ENCODE measurements at regions not wholly inside any gene's neighbourhood (a gene's known extent, or its start where the extent isn't known, plus 50 kb on each side); places are given as distances from the start of the nearest gene placed in this dataset.
A peak's percentile ranks its signal among the peaks of the same experiment; 100 is the strongest.
"Not testable (repeated sequence)": the region's sequence is repeated elsewhere in the genome, so short reads cannot be mapped to it uniquely, and the experiment has no call there.

GRCh38 chr14:21768116-21768874 is 94.7 kb upstream of the OR4E1 start:
- no peaks in the 10 kb centered on the region for H3K36me3 ChIP-seq
- H3K27ac ChIP-seq, result no peak overlapping the region
- H4K20me1 ChIP-seq, result no peaks in the 10 kb centered on the region
- H3K4me1 ChIP-seq, result no peaks in the 10 kb centered on the region
- no peak overlapping the region for H3K9ac ChIP-seq
- no peaks in the 10 kb centered on the region for H3K27me3 ChIP-seq
- no peak overlapping the region for H3K4me3 ChIP-seq
- peaks cover 6% of the 10 kb centered on the region; the same call in 1 of the 2 replicates for H3K9me3 ChIP-seq
- no peak for TF ChIP-seq Cebpa-rat (IDR thresholded peaks at IDR 0.05)
- no peak overlapping the region for H3K4me2 ChIP-seq

GRCh38 chr14:21760360-21760759 is 86.7 kb upstream of the OR4E1 start:
- H3K36me3 ChIP-seq, H3K4me1 ChIP-seq, H3K4me2 ChIP-seq, H3K27me3 ChIP-seq, H3K9me3 ChIP-seq, H4K20me1 ChIP-seq, H3K27ac ChIP-seq, H3K4me3 ChIP-seq, H3K9ac ChIP-seq: not testable (repeated sequence)

- H3K9me3 ChIP-seq, result no peaks in the 10 kb centered on the region
- no peak overlapping the region for H3K9ac ChIP-seq
- no peak overlapping the region for H3K27ac ChIP-seq
- no peak for TF ChIP-seq Cebpa-rat (IDR thresholded peaks at IDR 0.05)
- peaks cover 13% of the 10 kb centered on the region for H3K4me1 ChIP-seq
- H4K20me1 ChIP-seq, result no peaks in the 10 kb centered on the region
- H3K36me3 ChIP-seq, result no peaks in the 10 kb centered on the region
- H3K4me3 ChIP-seq, result no peak overlapping the region
- no peaks in the 10 kb centered on the region for H3K27me3 ChIP-seq
- H3K4me2 ChIP-seq, result peak overlapping the region; percentile 58
Observed at GRCh38 chr14:21749306-21749868, 75.8 kb upstream of the OR4E1 start.

- Histone ChIP-seq H3K4me3 (no peak overlapping the region), H3K27me3 (no peaks in the 10 kb centered on the region), H3K36me3 (no peaks in the 10 kb centered on the region), H3K4me2 (peak overlapping the region; percentile 58), H3K4me1 (peaks cover 13% of the 10 kb centered on the region), H3K27ac (no peak overlapping the region), H3K9ac (no peak overlapping the region), H4K20me1 (no peaks in the 10 kb centered on the region), H3K9me3 (no peaks in the 10 kb centered on the region)
- no peak for TF ChIP-seq Cebpa-rat (IDR thresholded peaks at IDR 0.05)
Observed at GRCh38 chr14:21748869-21749303, 75.3 kb upstream of the OR4E1 start.

- TF ChIP-seq Cebpa-rat (IDR thresholded peaks at IDR 0.05), result no peak
- H3K4me3 ChIP-seq, result no peak overlapping the region
Observed at GRCh38 chr14:21735639-21736307, 62.2 kb upstream of the OR4E1 start.

GRCh38 chr14:21735200-21735599 is 61.6 kb upstream of the OR4E1 start:
- no peak overlapping the region for H3K9ac ChIP-seq
- H3K4me3 ChIP-seq, result no peak overlapping the region
- no peaks in the 10 kb centered on the region for H3K9me3 ChIP-seq
- no peaks in the 10 kb centered on the region for H3K27me3 ChIP-seq
- H4K20me1 ChIP-seq, result no peaks in the 10 kb centered on the region
- no peaks in the 10 kb centered on the region for H3K4me1 ChIP-seq
- H3K4me2 ChIP-seq, result no peak overlapping the region
- H3K27ac ChIP-seq, result no peak overlapping the region
- no peak for TF ChIP-seq Cebpa-rat (IDR thresholded peaks at IDR 0.05)
- H3K36me3 ChIP-seq, result no peaks in the 10 kb centered on the region

More at GRCh38 chr14:21735639-21736307, 62.2 kb upstream of the OR4E1 start:
- Histone ChIP-seq H4K20me1 (no peaks in the 10 kb centered on the region), H3K9me3 (no peaks in the 10 kb centered on the region), H3K4me1 (no peaks in the 10 kb centered on the region), H3K27ac (no peak overlapping the region), H3K4me2 (no peak overlapping the region), H3K9ac (no peak overlapping the region), H3K36me3 (no peaks in the 10 kb centered on the region), H3K27me3 (no peaks in the 10 kb centered on the region)

- Histone ChIP-seq H3K4me1 (no peaks in the 10 kb centered on the region), H3K27ac (no peak overlapping the region), H4K20me1 (no peaks in the 10 kb centered on the region), H3K9ac (no peak overlapping the region), H3K4me3 (no peak overlapping the region), H3K4me2 (no peak overlapping the region), H3K9me3 (no peaks in the 10 kb centered on the region), H3K36me3 (no peaks in the 10 kb centered on the region), H3K27me3 (no peaks in the 10 kb centered on the region)
- TF ChIP-seq Cebpa-rat (IDR thresholded peaks at IDR 0.05), result no peak
Observed at GRCh38 chr14:21734457-21735074, 60.9 kb upstream of the OR4E1 start.

- Histone ChIP-seq H3K4me2 (no peak overlapping the region), H3K4me1 (no peaks in the 10 kb centered on the region), H3K36me3 (no peaks in the 10 kb centered on the region), H3K27me3 (no peaks in the 10 kb centered on the region), H3K9me3 (no peaks in the 10 kb centered on the region), H4K20me1 (no peaks in the 10 kb centered on the region), H3K4me3 (no peak overlapping the region), H3K27ac (no peak overlapping the region), H3K9ac (no peak overlapping the region)
- TF ChIP-seq Cebpa-rat (IDR thresholded peaks at IDR 0.05), result no peak
Observed at GRCh38 chr14:21729703-21730233, 56.1 kb upstream of the OR4E1 start.

- H3K27me3 ChIP-seq, result no peaks in the 10 kb centered on the region
- no peak overlapping the region for H3K4me3 ChIP-seq
- no peak overlapping the region for H3K27ac ChIP-seq
- no peak for TF ChIP-seq Cebpa-rat (IDR thresholded peaks at IDR 0.05)
- no peaks in the 10 kb centered on the region for H3K4me1 ChIP-seq
- no peaks in the 10 kb centered on the region for H3K36me3 ChIP-seq
- H3K9ac ChIP-seq, result no peak overlapping the region
- no peaks in the 10 kb centered on the region for H3K9me3 ChIP-seq
- no peak overlapping the region for H3K4me2 ChIP-seq
- no peaks in the 10 kb centered on the region for H4K20me1 ChIP-seq
Observed at GRCh38 chr14:21725250-21725649, 51.6 kb upstream of the OR4E1 start.

All from BLaER1 (cell line).